Vagina (tissue), 2 donors: ENCODE measurements at regions not wholly inside any gene's neighbourhood (a gene's known extent, or its start where the extent isn't known, plus 50 kb on each side); places are given as distances from the start of the nearest gene placed in this dataset.

Experiments used
- POLR2A ChIP-seq, 2 donors: fragments of 450-650 bp; IDR thresholded peaks; one replicate each; pipeline ENCODE4 v1.6.1; 2017; ENCODE audit warnings: antibody characterized with exemption in 2 of 2, mild to moderate bottlenecking in 2 of 2, moderate library complexity in 2 of 2
- POLR2AphosphoS5 ChIP-seq, 2 donors: sonication (generic); formaldehyde crosslinking; IDR thresholded peaks; one replicate each; pipeline ENCODE4 v1.9.0; 2017; ENCODE audit warnings: antibody characterized with exemption in 2 of 2, mild to moderate bottlenecking in 2 of 2, low read depth in 1 of 2; ENCODE audit not compliant: insufficient read depth in 1 of 2
- TF ChIP-seq, protein P1 (sequence below), 3 experiments: fragments of 450-650 bp in 2 of 3; fragments of 200-600 bp in 1 of 3; sonication (generic) in 1 of 3; IDR thresholded peaks; one replicate each; pipeline ENCODE4 v1.5.1; 2017 to 2019; ENCODE audit warnings: antibody characterized with exemption in 3 of 3, mild to moderate bottlenecking in 2 of 3, moderate library complexity in 2 of 3

DNA sequence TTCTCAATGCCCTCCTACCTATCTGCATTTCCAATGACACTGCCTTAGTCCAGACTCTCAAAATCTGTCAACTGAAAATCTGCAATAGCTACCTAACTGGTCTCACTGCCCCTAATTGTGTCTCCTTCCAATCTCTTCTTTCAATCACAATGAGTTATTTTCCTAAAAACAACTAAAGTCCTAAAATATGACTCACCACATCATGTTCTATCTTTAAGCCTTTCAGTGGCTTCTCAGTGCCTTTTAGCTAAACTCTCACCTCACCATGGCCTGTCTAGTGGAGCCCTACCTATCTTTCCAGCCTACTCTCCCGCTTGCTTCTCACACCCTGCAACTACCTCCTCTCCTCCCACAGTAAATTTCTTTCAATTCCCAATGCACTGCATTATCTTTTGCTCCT is 220.9 kb upstream of the PKDCC start:
- TF ChIP-seq POLR2A (IDR thresholded peaks at IDR 0.05) = no peak
- TF ChIP-seq, protein P1, sequence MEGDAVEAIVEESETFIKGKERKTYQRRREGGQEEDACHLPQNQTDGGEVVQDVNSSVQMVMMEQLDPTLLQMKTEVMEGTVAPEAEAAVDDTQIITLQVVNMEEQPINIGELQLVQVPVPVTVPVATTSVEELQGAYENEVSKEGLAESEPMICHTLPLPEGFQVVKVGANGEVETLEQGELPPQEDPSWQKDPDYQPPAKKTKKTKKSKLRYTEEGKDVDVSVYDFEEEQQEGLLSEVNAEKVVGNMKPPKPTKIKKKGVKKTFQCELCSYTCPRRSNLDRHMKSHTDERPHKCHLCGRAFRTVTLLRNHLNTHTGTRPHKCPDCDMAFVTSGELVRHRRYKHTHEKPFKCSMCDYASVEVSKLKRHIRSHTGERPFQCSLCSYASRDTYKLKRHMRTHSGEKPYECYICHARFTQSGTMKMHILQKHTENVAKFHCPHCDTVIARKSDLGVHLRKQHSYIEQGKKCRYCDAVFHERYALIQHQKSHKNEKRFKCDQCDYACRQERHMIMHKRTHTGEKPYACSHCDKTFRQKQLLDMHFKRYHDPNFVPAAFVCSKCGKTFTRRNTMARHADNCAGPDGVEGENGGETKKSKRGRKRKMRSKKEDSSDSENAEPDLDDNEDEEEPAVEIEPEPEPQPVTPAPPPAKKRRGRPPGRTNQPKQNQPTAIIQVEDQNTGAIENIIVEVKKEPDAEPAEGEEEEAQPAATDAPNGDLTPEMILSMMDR (IDR thresholded peaks at IDR 0.05) = no peak
- no peak for TF ChIP-seq POLR2AphosphoS5 (IDR thresholded peaks at IDR 0.05; ENCODE audit: insufficient read depth in 1 of 2, low read depth in 1 of 2)
